OCI-LY7 (cell line): ENCODE measurements at regions not wholly inside any gene's neighbourhood (a gene's known extent, or its start where the extent isn't known, plus 50 kb on each side); places are given as distances from the start of the nearest gene placed in this dataset.

Experiments
- EZH2phosphoT487 ChIP-seq: fragments of 200-600 bp; sonication (generic); IDR thresholded peaks from 2 replicates; pipeline ENCODE4 v1.6.1; 2018; ENCODE audit warnings: low read depth, borderline replicate concordance, mild to moderate bottlenecking, mixed run types, antibody characterized with exemption, low read length, moderate library complexity, mixed read lengths
- TF ChIP-seq, protein P1 (sequence below): fragments of 200-600 bp; sonication (generic); conservative IDR thresholded peaks from 2 replicates; pipeline ENCODE4 v1.5.1; 2014; ENCODE audit warnings: mild to moderate bottlenecking, antibody characterized with exemption, low read length, moderate library complexity, mixed read lengths

DNA sequence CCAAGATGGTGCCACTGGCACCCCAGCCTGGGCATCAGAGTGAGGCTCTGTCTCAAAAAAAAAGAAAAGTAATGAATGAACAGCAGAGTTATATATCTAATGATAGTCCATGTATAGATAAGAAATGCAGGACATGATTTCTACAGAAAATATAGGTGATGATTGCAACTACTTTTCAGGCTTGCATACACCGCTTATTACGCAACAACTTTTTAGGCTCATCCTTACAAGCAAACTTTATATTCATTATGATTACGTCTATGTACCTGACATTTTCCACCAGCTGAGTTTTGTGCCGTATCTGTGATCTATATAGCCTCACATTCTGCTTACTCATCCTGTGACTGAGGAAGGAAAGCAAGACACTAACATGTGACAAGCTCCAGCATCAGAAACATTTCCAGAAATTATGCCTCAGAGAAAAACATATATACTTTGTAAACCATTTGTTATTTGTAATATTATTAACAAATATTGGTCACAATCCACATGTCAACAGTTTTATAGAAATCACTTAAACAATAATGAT lies 906.3 kb downstream of the ZPLD1 start:
- TF ChIP-seq, protein P1, sequence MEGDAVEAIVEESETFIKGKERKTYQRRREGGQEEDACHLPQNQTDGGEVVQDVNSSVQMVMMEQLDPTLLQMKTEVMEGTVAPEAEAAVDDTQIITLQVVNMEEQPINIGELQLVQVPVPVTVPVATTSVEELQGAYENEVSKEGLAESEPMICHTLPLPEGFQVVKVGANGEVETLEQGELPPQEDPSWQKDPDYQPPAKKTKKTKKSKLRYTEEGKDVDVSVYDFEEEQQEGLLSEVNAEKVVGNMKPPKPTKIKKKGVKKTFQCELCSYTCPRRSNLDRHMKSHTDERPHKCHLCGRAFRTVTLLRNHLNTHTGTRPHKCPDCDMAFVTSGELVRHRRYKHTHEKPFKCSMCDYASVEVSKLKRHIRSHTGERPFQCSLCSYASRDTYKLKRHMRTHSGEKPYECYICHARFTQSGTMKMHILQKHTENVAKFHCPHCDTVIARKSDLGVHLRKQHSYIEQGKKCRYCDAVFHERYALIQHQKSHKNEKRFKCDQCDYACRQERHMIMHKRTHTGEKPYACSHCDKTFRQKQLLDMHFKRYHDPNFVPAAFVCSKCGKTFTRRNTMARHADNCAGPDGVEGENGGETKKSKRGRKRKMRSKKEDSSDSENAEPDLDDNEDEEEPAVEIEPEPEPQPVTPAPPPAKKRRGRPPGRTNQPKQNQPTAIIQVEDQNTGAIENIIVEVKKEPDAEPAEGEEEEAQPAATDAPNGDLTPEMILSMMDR, result no peak
- TF ChIP-seq EZH2phosphoT487, result no peak
